ENCODE measurements at regions not wholly inside any gene's neighbourhood (a gene's known extent, or its start where the extent isn't known, plus 50 kb on each side); places are given as distances from the start of the nearest gene placed in this dataset.

- H3K9me3 ChIP-seq (ENCODE audit: low read depth) = no peaks in the 10 kb centered on the region
- H3K79me2 ChIP-seq (ENCODE audit: insufficient read depth) = no peaks in the 10 kb centered on the region
- H4K20me1 ChIP-seq (ENCODE audit: insufficient read depth) = no peaks in the 10 kb centered on the region
- DNase-seq = no peak
- no peak overlapping the region for H3K9ac ChIP-seq
- H3F3A ChIP-seq (ENCODE audit: insufficient read depth) = no peaks in the 10 kb centered on the region
- no peaks in the 10 kb centered on the region; the same call in 1 of the 2 replicates for H3K27me3 ChIP-seq (replicated peaks; ENCODE audit: insufficient read depth)
- no peaks in the 10 kb centered on the region for H3K36me3 ChIP-seq (ENCODE audit: low read depth)
- H3K27ac ChIP-seq = no peak overlapping the region
- no peaks in the 10 kb centered on the region for H3K9me2 ChIP-seq (ENCODE audit: insufficient read depth)
- no peak overlapping the region for H3K4me2 ChIP-seq (ENCODE audit: unreplicated experiment)
- TF ChIP-seq EZH2phosphoT487 (IDR thresholded peaks at IDR 0.05; ENCODE audit: insufficient read depth, low read depth) (no peak), EZH2 (IDR thresholded peaks at IDR 0.05; ENCODE audit: insufficient read depth, poor library complexity, severe bottlenecking) (no peak)
- H3K4me3 ChIP-seq = no peak overlapping the region
- 19% methylated on average over 4 of the region's 4 CpGs for WGBS, 2 experiments (ENCODE audit: low coverage in 1 of 2, low lambda C conversion rate in 2 of 2, missing lambda C conversion rate in 2 of 2)
- H2AFZ ChIP-seq = no peak overlapping the region
- in situ Hi-C loops (cut with MboI) = no loop called here
- no peaks in the 10 kb centered on the region for H3K4me1 ChIP-seq (ENCODE audit: insufficient read depth)
Observed at GRCh38 chr2:241951316-241951700, 81.8 kb downstream of the RTP5 start.

DNA sequence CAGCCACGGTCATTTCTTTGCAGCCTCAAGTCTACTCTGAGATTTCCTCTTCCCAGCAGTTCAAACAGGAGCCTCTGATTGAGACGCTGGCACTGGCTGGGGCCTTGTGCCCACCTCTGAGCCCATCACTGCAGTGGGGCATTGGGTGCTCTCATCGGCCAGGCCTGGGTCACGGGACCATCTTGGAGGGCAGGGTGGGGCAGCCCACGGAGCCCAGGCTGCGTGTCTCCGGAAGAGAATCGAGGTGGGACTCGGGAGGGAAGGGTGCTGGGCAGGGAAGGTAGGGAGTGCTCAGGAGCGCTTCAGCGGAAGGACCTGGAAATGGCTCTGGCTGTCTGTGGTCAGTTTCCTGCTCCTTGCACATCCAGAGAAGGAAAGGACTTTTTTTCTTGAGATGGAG, 82.4 kb downstream of the RTP5 start:
- Histone ChIP-seq H3K4me1 (ENCODE audit: insufficient read depth) (no peaks in the 10 kb centered on the region), H3K27ac (no peak overlapping the region), H2AFZ (no peak overlapping the region), H3K27me3 (replicated peaks; ENCODE audit: insufficient read depth) (no peaks in the 10 kb centered on the region; the same call in 1 of the 2 replicates), H3K4me2 (ENCODE audit: unreplicated experiment) (no peak overlapping the region), H3K79me2 (ENCODE audit: insufficient read depth) (no peaks in the 10 kb centered on the region), H3F3A (ENCODE audit: insufficient read depth) (no peaks in the 10 kb centered on the region), H3K9me3 (ENCODE audit: low read depth) (no peaks in the 10 kb centered on the region), H3K4me3 (no peak overlapping the region), H3K36me3 (ENCODE audit: low read depth) (no peaks in the 10 kb centered on the region), H3K9ac (no peak overlapping the region), H3K9me2 (ENCODE audit: insufficient read depth) (no peaks in the 10 kb centered on the region), H4K20me1 (ENCODE audit: insufficient read depth) (no peaks in the 10 kb centered on the region)
- no peak for DNase-seq
- TF ChIP-seq EZH2 (IDR thresholded peaks at IDR 0.05; ENCODE audit: insufficient read depth, poor library complexity, severe bottlenecking) = no peak
- TF ChIP-seq EZH2phosphoT487 (IDR thresholded peaks at IDR 0.05; ENCODE audit: insufficient read depth, low read depth) = no peak
- in situ Hi-C loops (cut with MboI) = no loop called here
- WGBS, 2 experiments (ENCODE audit: low coverage in 1 of 2, low lambda C conversion rate in 2 of 2, missing lambda C conversion rate in 2 of 2) = 86 to 87% methylated on average over 11 of the region's 11 CpGs

DNA sequence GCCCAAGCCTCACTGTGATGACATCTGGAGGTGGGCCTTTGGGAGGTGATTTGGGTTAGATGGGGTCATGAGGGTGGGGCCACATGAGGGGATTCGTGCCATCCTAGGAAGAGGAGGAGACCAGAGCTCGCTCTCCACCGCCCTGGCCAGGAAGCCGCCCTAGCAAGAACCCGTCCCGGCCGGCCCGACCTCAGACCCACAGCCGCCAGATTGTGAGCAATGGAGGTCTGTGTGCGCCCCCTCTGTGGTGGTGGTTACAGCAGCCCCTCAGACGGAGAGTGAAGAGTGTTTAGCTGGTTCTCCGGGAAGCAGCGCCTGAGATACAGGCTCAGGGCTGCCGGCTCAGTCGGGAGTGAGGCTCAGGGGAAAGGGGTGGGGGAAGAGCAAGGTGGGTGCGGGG, 83.3 kb downstream of the RTP5 start:
- Histone ChIP-seq H3K27me3 (replicated peaks; ENCODE audit: insufficient read depth) (no peaks in the 10 kb centered on the region; the same call in 1 of the 2 replicates), H3K9me2 (ENCODE audit: insufficient read depth) (no peaks in the 10 kb centered on the region), H3K9ac (no peak overlapping the region), H3K79me2 (ENCODE audit: insufficient read depth) (no peaks in the 10 kb centered on the region), H2AFZ (no peak overlapping the region), H3K27ac (no peak overlapping the region), H4K20me1 (ENCODE audit: insufficient read depth) (no peaks in the 10 kb centered on the region), H3F3A (ENCODE audit: insufficient read depth) (no peaks in the 10 kb centered on the region), H3K4me3 (no peak overlapping the region), H3K9me3 (ENCODE audit: low read depth) (no peaks in the 10 kb centered on the region), H3K36me3 (ENCODE audit: low read depth) (no peaks in the 10 kb centered on the region), H3K4me1 (ENCODE audit: insufficient read depth) (no peaks in the 10 kb centered on the region), H3K4me2 (ENCODE audit: unreplicated experiment) (no peak overlapping the region)
- DNase-seq = no peak
- WGBS, 2 experiments (ENCODE audit: low coverage in 1 of 2, low lambda C conversion rate in 2 of 2, missing lambda C conversion rate in 2 of 2) = 71 to 76% methylated on average over 12 to 16 of the region's 16 CpGs
- in situ Hi-C loops (cut with MboI) = no loop called here
- TF ChIP-seq EZH2 (IDR thresholded peaks at IDR 0.05; ENCODE audit: insufficient read depth, poor library complexity, severe bottlenecking) = no peak
- no peak for TF ChIP-seq EZH2phosphoT487 (IDR thresholded peaks at IDR 0.05; ENCODE audit: insufficient read depth, low read depth)

DNA sequence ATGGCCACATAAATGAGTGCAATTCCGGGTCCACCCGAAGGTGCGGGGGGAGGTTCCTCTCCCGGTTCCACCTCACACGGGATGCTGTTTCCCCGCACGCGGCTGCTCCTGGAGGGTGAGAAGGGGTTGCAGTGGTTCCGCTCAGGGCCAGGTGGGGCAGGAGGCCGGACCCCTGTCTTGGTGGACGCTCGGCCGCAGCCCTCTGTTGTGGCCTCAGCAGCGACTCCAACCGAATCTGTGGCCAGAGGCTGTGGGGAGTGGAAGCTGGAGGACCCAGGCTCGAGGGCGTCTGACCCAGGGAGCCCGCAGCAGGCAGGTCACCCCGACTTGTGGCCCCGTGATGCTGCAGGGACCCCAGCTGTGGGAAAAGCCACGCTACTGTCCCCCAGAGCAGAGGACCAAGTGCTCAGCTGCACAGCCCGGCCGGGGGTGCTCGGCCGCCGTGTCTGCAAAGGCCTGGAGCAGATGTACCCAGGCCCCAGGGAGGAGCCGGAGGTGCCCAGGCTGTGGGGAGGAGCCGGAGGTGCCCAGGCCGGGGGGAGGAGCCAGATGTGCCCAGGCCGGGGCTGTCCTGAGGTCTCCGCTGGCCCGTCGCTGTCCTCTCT, 83.9 kb downstream of the RTP5 start:
- Histone ChIP-seq H3F3A (ENCODE audit: insufficient read depth) (no peaks in the 10 kb centered on the region), H3K36me3 (ENCODE audit: low read depth) (no peaks in the 10 kb centered on the region), H3K9me3 (ENCODE audit: low read depth) (no peaks in the 10 kb centered on the region), H3K27ac (no peak overlapping the region), H2AFZ (no peak overlapping the region), H3K4me1 (ENCODE audit: insufficient read depth) (no peaks in the 10 kb centered on the region), H4K20me1 (ENCODE audit: insufficient read depth) (no peaks in the 10 kb centered on the region), H3K9ac (no peak overlapping the region), H3K4me3 (no peak overlapping the region), H3K79me2 (ENCODE audit: insufficient read depth) (no peaks in the 10 kb centered on the region), H3K9me2 (ENCODE audit: insufficient read depth) (no peaks in the 10 kb centered on the region), H3K27me3 (replicated peaks; ENCODE audit: insufficient read depth) (no peaks in the 10 kb centered on the region; the same call in 1 of the 2 replicates), H3K4me2 (ENCODE audit: unreplicated experiment) (no peak overlapping the region)
- no peak for TF ChIP-seq EZH2phosphoT487 (IDR thresholded peaks at IDR 0.05; ENCODE audit: insufficient read depth, low read depth)
- TF ChIP-seq EZH2 (IDR thresholded peaks at IDR 0.05; ENCODE audit: insufficient read depth, poor library complexity, severe bottlenecking) = no peak
- 87 to 88% methylated on average over 27 to 29 of the region's 33 CpGs for WGBS, 2 experiments (ENCODE audit: low coverage in 1 of 2, low lambda C conversion rate in 2 of 2, missing lambda C conversion rate in 2 of 2)
- in situ Hi-C loops (cut with MboI) = no loop called here
- no peak for DNase-seq

Measured in GM23248 (cell line).